Smooth muscle cell (in vitro differentiated cells): ENCODE measurements at regions not wholly inside any gene's neighbourhood (a gene's known extent, or its start where the extent isn't known, plus 50 kb on each side); places are given as distances from the start of the nearest gene placed in this dataset.

Source experiments
- DNase-seq: peaks from one replicate; lab custom pipeline; 2025; ENCODE audit not compliant: unreplicated experiment; lab: John Stamatoyannopoulos, UW
- H2AFZ ChIP-seq: fragments of 200-600 bp; sonication (generic); 2 replicates; pipeline ENCODE4 v1.6.0; 2016; ENCODE audit warnings: antibody characterized with exemption, low read depth, mild to moderate bottlenecking
- H3F3A ChIP-seq: fragments of 200-600 bp; sonication (generic); 2 replicates; pipeline ENCODE4 v1.6.0; 2017; ENCODE audit warnings: antibody characterized with exemption, low read depth
- H3K27ac ChIP-seq: fragments of 200-600 bp; sonication (generic); 2 replicates; pipeline ENCODE4 v1.5.1; 2016; ENCODE audit warnings: low read depth, mild to moderate bottlenecking
- H3K27me3 ChIP-seq: fragments of 200-600 bp; sonication (generic); 2 replicates; pipeline ENCODE4 v1.6.1; 2016; ENCODE audit warnings: low read depth, mild to moderate bottlenecking
- H3K36me3 ChIP-seq: fragments of 200-600 bp; sonication (generic); 2 replicates; pipeline ENCODE4 v1.5.1; 2016; ENCODE audit warnings: low read depth
- H3K4me1 ChIP-seq: fragments of 200-600 bp; sonication (generic); 2 replicates; pipeline ENCODE4 v1.5.1; 2016; ENCODE audit warnings: low read depth
- H3K4me2 ChIP-seq: fragments of 200-600 bp; sonication (generic); 2 replicates; pipeline ENCODE4 v1.6.0; 2016; ENCODE audit warnings: mild to moderate bottlenecking
- H3K4me3 ChIP-seq: fragments of 200-600 bp; sonication (generic); 2 replicates; pipeline ENCODE4 v1.5.1; 2016; ENCODE audit warnings: mild to moderate bottlenecking
- H3K79me2 ChIP-seq: fragments of 200-600 bp; sonication (generic); 2 replicates; pipeline ENCODE4 v1.6.0; 2016; ENCODE audit warnings: low read depth, mild to moderate bottlenecking
- H3K9ac ChIP-seq: fragments of 200-600 bp; sonication (generic); 2 replicates; pipeline ENCODE4 v1.6.0; 2016; ENCODE audit warnings: low read depth
- H3K9me3 ChIP-seq: fragments of 200-600 bp; sonication (generic); replicated peaks from 2 replicates; pipeline ENCODE4 v1.5.1; 2016; ENCODE audit warnings: low read depth
- H4K20me1 ChIP-seq: fragments of 200-600 bp; sonication (generic); 2 replicates; pipeline ENCODE4 v1.6.0; 2016; ENCODE audit warnings: low read depth
- WGBS: methylation state at CpG from one replicate; pipeline ENCODE4 v1.1.7; 2016; ENCODE audit warnings: low lambda C conversion rate; 5-methylcytosine and 5-hydroxymethylcytosine counted together
- TF ChIP-seq, protein P1 (sequence below): fragments of 200-600 bp; sonication (generic); IDR thresholded peaks from 2 replicates; pipeline ENCODE4 v1.5.1; 2017; ENCODE audit warnings: borderline replicate concordance, mild to moderate bottlenecking, antibody characterized with exemption; ENCODE audit not compliant: insufficient read depth, poor library complexity, severe bottlenecking

DNA sequence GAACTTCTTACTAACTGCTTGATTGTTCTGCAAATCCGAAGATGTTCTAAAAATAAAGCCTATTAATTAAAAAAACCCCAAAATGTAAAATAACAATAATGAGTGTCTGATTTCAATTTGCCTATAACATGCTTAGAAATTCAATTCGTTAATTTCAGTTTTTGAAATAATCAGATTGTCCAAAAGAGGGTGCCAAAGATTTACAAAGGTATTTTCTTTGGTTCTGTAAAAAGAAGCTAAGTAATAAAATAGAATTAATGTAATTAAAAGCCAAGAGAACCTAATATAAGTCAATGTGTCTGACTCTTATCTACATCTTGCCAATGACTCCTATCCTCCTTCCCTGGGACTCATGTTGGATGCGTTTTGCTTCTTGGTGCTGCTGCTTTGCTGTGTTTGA lies 75.0 kb upstream of the CPHXL start:
- H2AFZ ChIP-seq: no peak overlapping the region
- H3K4me2 ChIP-seq: no peak overlapping the region
- TF ChIP-seq, protein P1, sequence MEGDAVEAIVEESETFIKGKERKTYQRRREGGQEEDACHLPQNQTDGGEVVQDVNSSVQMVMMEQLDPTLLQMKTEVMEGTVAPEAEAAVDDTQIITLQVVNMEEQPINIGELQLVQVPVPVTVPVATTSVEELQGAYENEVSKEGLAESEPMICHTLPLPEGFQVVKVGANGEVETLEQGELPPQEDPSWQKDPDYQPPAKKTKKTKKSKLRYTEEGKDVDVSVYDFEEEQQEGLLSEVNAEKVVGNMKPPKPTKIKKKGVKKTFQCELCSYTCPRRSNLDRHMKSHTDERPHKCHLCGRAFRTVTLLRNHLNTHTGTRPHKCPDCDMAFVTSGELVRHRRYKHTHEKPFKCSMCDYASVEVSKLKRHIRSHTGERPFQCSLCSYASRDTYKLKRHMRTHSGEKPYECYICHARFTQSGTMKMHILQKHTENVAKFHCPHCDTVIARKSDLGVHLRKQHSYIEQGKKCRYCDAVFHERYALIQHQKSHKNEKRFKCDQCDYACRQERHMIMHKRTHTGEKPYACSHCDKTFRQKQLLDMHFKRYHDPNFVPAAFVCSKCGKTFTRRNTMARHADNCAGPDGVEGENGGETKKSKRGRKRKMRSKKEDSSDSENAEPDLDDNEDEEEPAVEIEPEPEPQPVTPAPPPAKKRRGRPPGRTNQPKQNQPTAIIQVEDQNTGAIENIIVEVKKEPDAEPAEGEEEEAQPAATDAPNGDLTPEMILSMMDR: peak; percentile 49
- H3K4me1 ChIP-seq: no peaks in the 10 kb centered on the region
- no peak for DNase-seq
- no peaks in the 10 kb centered on the region for H3F3A ChIP-seq
- WGBS: 46% methylated on average over 3 of the region's 3 CpGs
- H3K4me3 ChIP-seq: no peak overlapping the region
- no peak overlapping the region for H3K27ac ChIP-seq
- no peaks in the 10 kb centered on the region for H3K9me3 ChIP-seq
- peaks cover 4% of the 10 kb centered on the region for H3K27me3 ChIP-seq
- H3K36me3 ChIP-seq: no peaks in the 10 kb centered on the region
- no peak overlapping the region for H3K9ac ChIP-seq
- no peaks in the 10 kb centered on the region for H4K20me1 ChIP-seq
- no peaks in the 10 kb centered on the region for H3K79me2 ChIP-seq

DNA sequence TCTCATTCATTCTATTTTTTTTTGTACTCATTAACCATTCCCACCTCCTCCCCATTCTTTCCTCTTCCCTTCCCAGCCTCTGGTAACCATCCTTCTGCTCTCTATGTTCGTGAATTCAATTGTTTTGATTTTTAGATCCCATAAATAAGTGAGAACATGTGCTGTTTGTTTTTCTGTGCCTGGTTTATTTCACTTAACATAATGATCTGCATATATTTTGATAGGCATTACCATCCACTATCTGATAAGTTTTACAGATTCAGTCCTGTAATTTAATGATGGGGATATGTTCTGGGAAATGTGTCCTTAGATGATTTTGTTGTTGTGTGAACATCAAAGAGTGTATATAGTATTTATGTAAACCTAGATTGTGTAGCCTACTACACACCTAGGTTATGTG lies 77.5 kb upstream of the CPHXL start:
- Histone ChIP-seq H3K9ac (no peak overlapping the region), H3K27me3 (peaks cover 4% of the 10 kb centered on the region), H3K9me3 (no peaks in the 10 kb centered on the region), H2AFZ (no peak overlapping the region), H3K36me3 (no peaks in the 10 kb centered on the region), H3F3A (no peaks in the 10 kb centered on the region), H3K4me1 (no peaks in the 10 kb centered on the region), H3K4me3 (no peak overlapping the region), H4K20me1 (no peaks in the 10 kb centered on the region), H3K4me2 (no peak overlapping the region), H3K79me2 (no peaks in the 10 kb centered on the region), H3K27ac (no peak overlapping the region)
- no peak for DNase-seq
- TF ChIP-seq, protein P1: no peak
- 60% methylated on average over 1 of the region's 1 CpG for WGBS

- 71% methylated on average over 3 of the region's 3 CpGs for WGBS
These were observed 78.1 kb upstream of the CPHXL start for GRCh38 chr16:75804368-75804767.

GRCh38 chr16:75805946-75806345 lies 79.7 kb upstream of the CPHXL start:
- WGBS: 80% methylated on average over 6 of the region's 6 CpGs
- Histone ChIP-seq H2AFZ (no peak overlapping the region), H3K27me3 (peaks cover 4% of the 10 kb centered on the region), H3K4me2 (no peak overlapping the region), H3K9me3 (no peaks in the 10 kb centered on the region), H3K79me2 (no peaks in the 10 kb centered on the region), H3K36me3 (no peaks in the 10 kb centered on the region), H3F3A (no peaks in the 10 kb centered on the region), H3K9ac (no peak overlapping the region), H3K27ac (no peak overlapping the region), H3K4me3 (no peak overlapping the region), H3K4me1 (no peaks in the 10 kb centered on the region), H4K20me1 (no peaks in the 10 kb centered on the region)
- DNase-seq: no peak
- TF ChIP-seq, protein P1: no peak

More at GRCh38 chr16:75804368-75804767, 78.1 kb upstream of the CPHXL start:
- DNase-seq: no peak
- no peak overlapping the region for H3K9ac ChIP-seq
- H4K20me1 ChIP-seq: no peaks in the 10 kb centered on the region
- TF ChIP-seq, protein P1: no peak
- no peak overlapping the region for H3K4me3 ChIP-seq
- H3K36me3 ChIP-seq: no peaks in the 10 kb centered on the region
- H3K27ac ChIP-seq: no peak overlapping the region
- no peaks in the 10 kb centered on the region for H3F3A ChIP-seq
- no peaks in the 10 kb centered on the region for H3K4me1 ChIP-seq
- H3K9me3 ChIP-seq: no peaks in the 10 kb centered on the region
- no peak overlapping the region for H2AFZ ChIP-seq
- H3K27me3 ChIP-seq: peaks cover 4% of the 10 kb centered on the region
- H3K4me2 ChIP-seq: no peak overlapping the region
- H3K79me2 ChIP-seq: no peaks in the 10 kb centered on the region
